ENCODE measurements at regions not wholly inside any gene's neighbourhood (a gene's known extent, or its start where the extent isn't known, plus 50 kb on each side); places are given as distances from the start of the nearest gene placed in this dataset.

GRCh38 chr5:158344376-158344775, 485.4 kb upstream of the CLINT1 start (continued):
- TF ChIP-seq ZNF425 (CRISPR knock-in tag; conservative IDR thresholded peaks at IDR 0.05) (no peak), RORB (CRISPR knock-in tag; IDR thresholded peaks at IDR 0.05) (no peak), ESRRA (CRISPR knock-in tag; IDR thresholded peaks at IDR 0.05; ENCODE audit: borderline replicate concordance) (no peak), PRRX2 (CRISPR knock-in tag; IDR thresholded peaks at IDR 0.05) (no peak), NR3C1 (CRISPR knock-in tag; conservative IDR thresholded peaks at IDR 0.05; ENCODE audit: low read depth) (no peak)

- DNase-seq (ENCODE audit: low spot score), result no peak
- no peak overlapping the region for H3K4me3 Mint-ChIP-seq
- ChIA-PET POLR2A (no interaction called here), CTCF (no interaction called here)
- H3K36me3 Mint-ChIP-seq, result peaks cover 6% of the 10 kb centered on the region; the same call in 1 of the 2 replicates
- ATAC-seq, result no peak
- H3K9me3 Mint-ChIP-seq, result peaks cover 36% of the 10 kb centered on the region
- no peak overlapping the region for H3K27ac Mint-ChIP-seq
- H3K27me3 Mint-ChIP-seq (ENCODE audit: low read depth), result no peaks in the 10 kb centered on the region
- H3K4me1 Mint-ChIP-seq, result no peaks in the 10 kb centered on the region
- no peak for TF ChIP-seq ERG (CRISPR knock-in tag; IDR thresholded peaks at IDR 0.05)
- TF ChIP-seq ZNF317 (CRISPR knock-in tag; IDR thresholded peaks at IDR 0.05; ENCODE audit: borderline replicate concordance, low read depth), result no peak
- TF ChIP-seq MAX (CRISPR knock-in tag; IDR thresholded peaks at IDR 0.05), result no peak
Observed at GRCh38 chr5:158340608-158341007, 481.7 kb upstream of the CLINT1 start.

GRCh38 chr5:158326256-158326655, 467.3 kb upstream of the CLINT1 start:
- H3K9me3 Mint-ChIP-seq, result peaks cover 24% of the 10 kb centered on the region
- POLR2A ChIA-PET, result no interaction called here
- H3K4me3 Mint-ChIP-seq, result no peak overlapping the region
- TF ChIP-seq MAX (CRISPR knock-in tag; IDR thresholded peaks at IDR 0.05) (no peak), TEAD4 (CRISPR knock-in tag; IDR thresholded peaks at IDR 0.05) (no peak), NFYB (CRISPR knock-in tag; conservative IDR thresholded peaks at IDR 0.05; ENCODE audit: low read depth) (no peak)
- DNase-seq (ENCODE audit: low spot score) (no peak), ATAC-seq (peak; percentile 90)
- H3K36me3 Mint-ChIP-seq, result peaks cover 18% of the 10 kb centered on the region
- CTCF ChIA-PET, result interaction anchor here (1.0 kb wide), 1 partner anchor 151 kb away, joined by 4 read pairs; no protein-coding TSS in a partner anchor
- peaks cover 32% of the 10 kb centered on the region for H3K4me1 Mint-ChIP-seq
- no peak overlapping the region; the same call in 1 of the 2 replicates for H3K27ac Mint-ChIP-seq
- H3K27me3 Mint-ChIP-seq (ENCODE audit: low read depth), result no peaks in the 10 kb centered on the region

GRCh38 chr5:158324236-158324635, 465.3 kb upstream of the CLINT1 start:
- Mint-ChIP-seq H3K4me1 (peaks cover 35% of the 10 kb centered on the region), H3K4me3 (no peak overlapping the region), H3K27ac (no peak overlapping the region), H3K27me3 (ENCODE audit: low read depth) (no peaks in the 10 kb centered on the region), H3K36me3 (peaks cover 3% of the 10 kb centered on the region; the same call in 1 of the 2 replicates), H3K9me3 (peaks cover 3% of the 10 kb centered on the region)
- no peak for DNase-seq (ENCODE audit: low spot score)
- POLR2A ChIA-PET, result no interaction called here
- ATAC-seq, result no peak; the same call in 1 of the 2 replicates
- CTCF ChIA-PET, result no interaction called here
- no peak for TF ChIP-seq CTCF (IDR thresholded peaks at IDR 0.05)
- TF ChIP-seq GABPB1 (CRISPR knock-in tag; IDR thresholded peaks at IDR 0.05), result no peak
- TF ChIP-seq PRRX2 (CRISPR knock-in tag; IDR thresholded peaks at IDR 0.05), result no peak
- TF ChIP-seq ZNF121 (CRISPR knock-in tag; IDR thresholded peaks at IDR 0.05), result no peak
- no peak for TF ChIP-seq PRDM15 (CRISPR knock-in tag; IDR thresholded peaks at IDR 0.05)
- no peak for TF ChIP-seq MXD4 (CRISPR knock-in tag; IDR thresholded peaks at IDR 0.05; ENCODE audit: borderline replicate concordance)
- TF ChIP-seq E2F4 (CRISPR knock-in tag; IDR thresholded peaks at IDR 0.05; ENCODE audit: borderline replicate concordance, low read depth), result no peak
- TF ChIP-seq KAT7 (CRISPR knock-in tag; IDR thresholded peaks at IDR 0.05; ENCODE audit: borderline replicate concordance), result no peak
- no peak for TF ChIP-seq HMGA2 (CRISPR knock-in tag; IDR thresholded peaks at IDR 0.05)
- TF ChIP-seq ZNF219 (CRISPR knock-in tag; IDR thresholded peaks at IDR 0.05; ENCODE audit: borderline replicate concordance), result no peak
- no peak for TF ChIP-seq EMX1 (CRISPR knock-in tag; IDR thresholded peaks at IDR 0.05)
- no peak for TF ChIP-seq ELF4 (CRISPR knock-in tag; IDR thresholded peaks at IDR 0.05; ENCODE audit: low read depth)

All from WTC11 (cell line).